Activated naive CD4-positive, alpha-beta T cell treated with anti-CD3 and anti-CD28 coated beads for 36 hours (primary cell): ENCODE measurements at regions not wholly inside any gene's neighbourhood (a gene's known extent, or its start where the extent isn't known, plus 50 kb on each side); places are given as distances from the start of the nearest gene placed in this dataset.
"Not testable (repeated sequence)": the region's sequence is repeated elsewhere in the genome, so short reads cannot be mapped to it uniquely, and the experiment has no call there.

ENCODE experiments used
- CTCF ChIA-PET: fragments of 350-600 bp; sonication (Branson Sonifier 250); formaldehyde crosslinking; loops from one replicate; lab custom pipeline; 2021; ENCODE audit warnings: antibody characterized with exemption; lab: Charles Lee
- DNase-seq: peaks from one replicate; pipeline ENCODE4 v3.0.0-alpha.2; 2020
- H3K27ac Mint-ChIP-seq: one replicate; pipeline ENCODE4 v1.8.0; 2021; ENCODE audit warnings: mild to moderate bottlenecking, mixed read lengths
- H3K27me3 Mint-ChIP-seq: one replicate; pipeline ENCODE4 v1.8.0; 2021; ENCODE audit warnings: low read depth, mixed read lengths
- H3K36me3 Mint-ChIP-seq: one replicate; pipeline ENCODE4 v1.8.0; 2021; ENCODE audit warnings: low read depth, mixed read lengths
- H3K4me1 Mint-ChIP-seq: one replicate; pipeline ENCODE4 v1.8.0; 2021; ENCODE audit warnings: low read depth, mixed read lengths
- H3K4me3 Mint-ChIP-seq: one replicate; pipeline ENCODE4 v1.8.0; 2021; ENCODE audit warnings: mild to moderate bottlenecking, moderate library complexity, mixed read lengths
- H3K9me3 Mint-ChIP-seq: one replicate; pipeline ENCODE4 v1.8.0; 2021; ENCODE audit warnings: mixed read lengths
- intact Hi-C: fragments of 100-400 bp; cut with micrococcal nuclease; formaldehyde crosslinking; loops from one replicate; pipeline ENCODE4 v1.15.1; 2023

DNA sequence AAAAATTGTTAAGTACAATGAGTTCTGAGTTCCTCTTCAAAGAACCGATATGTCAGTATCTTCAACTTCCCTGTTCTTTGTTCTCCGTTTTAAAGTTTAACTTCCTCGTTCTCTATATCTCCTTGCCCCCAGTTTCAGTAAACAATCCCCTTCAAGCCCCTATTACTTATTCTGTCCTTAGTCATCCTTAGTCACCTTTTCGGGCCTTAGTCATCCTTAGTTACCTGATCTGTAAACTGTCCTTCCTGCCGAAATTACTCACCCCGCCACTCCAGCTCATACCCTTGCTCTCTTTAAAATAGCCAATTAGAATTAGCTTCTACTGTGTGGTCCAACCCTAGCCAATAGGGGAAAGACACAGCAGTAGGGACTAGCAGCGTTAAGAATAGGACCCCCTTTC lies 1165.6 kb downstream of the NSUN3 start:
- H3K4me3 Mint-ChIP-seq = no peak overlapping the region
- no peak for DNase-seq
- CTCF ChIA-PET = no interaction called here
- H3K4me1 Mint-ChIP-seq = no peaks in the 10 kb centered on the region
- intact Hi-C loops = no loop called here
- no peaks in the 10 kb centered on the region for H3K36me3 Mint-ChIP-seq
- no peak overlapping the region for H3K27ac Mint-ChIP-seq
- H3K9me3 Mint-ChIP-seq = peaks cover 9% of the 10 kb centered on the region
- H3K27me3 Mint-ChIP-seq = no peaks in the 10 kb centered on the region

DNA sequence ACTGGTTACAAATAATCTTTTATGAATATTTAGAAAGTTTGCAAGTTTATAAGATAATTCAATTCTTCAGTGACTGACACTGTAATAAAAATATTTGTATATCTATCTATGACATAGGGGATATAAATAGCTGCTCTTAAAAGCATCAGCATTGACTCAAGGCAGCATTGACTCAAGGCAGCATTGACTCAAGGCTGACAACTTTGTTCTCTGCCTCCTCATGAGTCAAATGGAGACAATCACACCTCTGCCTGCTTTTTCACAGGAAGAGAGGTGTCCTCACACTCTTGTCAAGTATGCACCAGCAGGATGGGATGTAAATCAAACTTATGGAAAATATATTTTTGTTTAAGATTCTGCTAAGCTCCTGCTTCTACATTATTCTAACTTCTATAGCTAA lies 1173.1 kb downstream of the NSUN3 start:
- intact Hi-C loops = no loop called here
- Mint-ChIP-seq H3K4me3 (no peak overlapping the region), H3K27ac (no peak overlapping the region), H3K4me1 (no peaks in the 10 kb centered on the region), H3K27me3 (no peaks in the 10 kb centered on the region), H3K36me3 (no peaks in the 10 kb centered on the region), H3K9me3 (peaks cover 1% of the 10 kb centered on the region)
- no peak for DNase-seq
- CTCF ChIA-PET = no interaction called here

DNA sequence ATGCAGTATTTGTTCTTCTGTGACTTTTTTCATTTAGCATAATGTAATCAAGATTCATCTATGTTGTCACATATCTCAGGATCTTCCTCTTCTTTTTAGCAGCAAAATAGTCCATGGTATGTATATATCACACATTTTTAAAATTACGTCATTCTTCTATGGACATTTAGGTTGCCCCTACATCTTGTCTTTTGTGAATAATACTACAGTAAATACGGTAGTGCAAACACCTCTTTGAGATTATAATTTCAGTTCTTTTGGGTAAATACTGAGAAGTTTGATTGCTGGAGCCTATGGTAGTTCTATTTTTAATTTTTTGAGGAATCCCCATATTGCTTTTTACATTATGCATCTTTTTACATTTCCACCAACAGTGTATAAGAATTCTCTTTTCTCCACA lies 1174.9 kb downstream of the NSUN3 start:
- Mint-ChIP-seq H3K36me3 (no peaks in the 10 kb centered on the region), H3K4me3 (no peak overlapping the region), H3K9me3 (peaks cover 1% of the 10 kb centered on the region), H3K4me1 (no peaks in the 10 kb centered on the region), H3K27ac (no peak overlapping the region), H3K27me3 (no peaks in the 10 kb centered on the region)
- intact Hi-C loops = no loop called here
- CTCF ChIA-PET = no interaction called here
- no peak for DNase-seq

DNA sequence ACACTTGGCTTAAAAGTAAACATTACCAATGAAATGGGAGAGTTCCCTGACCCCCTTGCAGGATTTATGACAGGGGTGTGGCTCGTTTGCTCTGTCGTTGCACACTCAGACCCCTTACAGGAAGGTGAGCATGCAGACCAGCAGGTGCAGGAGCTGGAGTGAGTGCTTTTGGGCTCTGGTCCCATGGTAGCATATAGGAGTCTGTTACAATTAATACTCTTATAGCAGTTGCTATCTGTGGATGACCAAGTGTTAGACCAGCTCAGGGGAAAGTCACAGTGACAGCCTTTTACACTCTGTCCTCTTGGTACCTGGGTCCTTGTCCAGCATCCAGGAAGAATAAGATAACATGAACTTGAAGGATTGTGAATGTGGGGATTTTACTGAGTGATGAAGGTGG lies 1177.5 kb downstream of the NSUN3 start:
- Mint-ChIP-seq H3K9me3 (peaks cover 1% of the 10 kb centered on the region), H3K4me1 (no peaks in the 10 kb centered on the region), H3K27me3 (no peaks in the 10 kb centered on the region), H3K27ac (no peak overlapping the region), H3K4me3 (no peak overlapping the region), H3K36me3 (no peaks in the 10 kb centered on the region)
- intact Hi-C loops = no loop called here
- DNase-seq = no peak
- CTCF ChIA-PET = no interaction called here

DNA sequence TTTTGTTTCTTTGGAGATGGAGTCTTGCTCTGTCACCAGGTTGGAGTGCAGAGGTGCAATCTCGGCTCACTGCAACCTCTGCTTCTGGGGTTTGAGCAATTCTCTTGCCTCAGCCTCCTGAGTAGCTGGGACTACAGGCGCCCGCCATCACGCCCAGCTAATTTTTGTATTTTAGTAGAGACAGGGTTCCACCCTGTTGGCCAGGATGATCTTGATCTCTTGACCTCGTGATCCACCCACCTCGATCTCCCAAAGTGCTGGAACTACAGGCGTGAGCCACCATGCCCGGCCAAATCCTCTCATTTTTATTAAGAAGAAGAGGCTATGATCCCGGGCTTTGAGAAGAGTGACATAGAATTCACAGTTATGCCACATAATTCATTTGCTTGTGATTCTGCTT lies 1178.4 kb downstream of the NSUN3 start:
- H3K36me3 Mint-ChIP-seq, H3K9me3 Mint-ChIP-seq, H3K27ac Mint-ChIP-seq, H3K4me1 Mint-ChIP-seq, intact Hi-C loops, H3K27me3 Mint-ChIP-seq, CTCF ChIA-PET, H3K4me3 Mint-ChIP-seq, DNase-seq: not testable (repeated sequence)

DNA sequence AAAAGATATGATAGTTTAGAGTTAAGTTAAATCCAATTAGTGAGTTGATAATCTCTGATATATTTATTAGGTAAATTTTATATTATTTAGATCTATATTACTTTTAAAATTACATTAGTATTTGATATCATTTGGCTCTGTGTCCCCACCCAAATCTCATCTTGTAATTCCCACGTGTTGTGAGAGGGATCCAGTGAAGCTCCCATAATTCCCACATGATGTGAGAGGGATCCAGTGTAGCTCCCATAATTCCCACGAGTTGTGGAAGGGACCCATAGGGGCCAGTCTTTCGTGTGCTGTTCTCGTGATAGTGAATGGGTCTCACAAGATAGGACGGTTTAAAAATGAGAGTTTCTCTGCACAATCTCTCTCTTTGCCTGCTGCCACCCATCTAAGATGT lies 1183.6 kb downstream of the NSUN3 start:
- DNase-seq = no peak
- CTCF ChIA-PET = no interaction called here
- Mint-ChIP-seq H3K4me3 (no peak overlapping the region), H3K27ac (no peak overlapping the region), H3K4me1 (no peaks in the 10 kb centered on the region), H3K27me3 (no peaks in the 10 kb centered on the region), H3K36me3 (no peaks in the 10 kb centered on the region), H3K9me3 (peaks cover 6% of the 10 kb centered on the region)
- intact Hi-C loops = no loop called here

DNA sequence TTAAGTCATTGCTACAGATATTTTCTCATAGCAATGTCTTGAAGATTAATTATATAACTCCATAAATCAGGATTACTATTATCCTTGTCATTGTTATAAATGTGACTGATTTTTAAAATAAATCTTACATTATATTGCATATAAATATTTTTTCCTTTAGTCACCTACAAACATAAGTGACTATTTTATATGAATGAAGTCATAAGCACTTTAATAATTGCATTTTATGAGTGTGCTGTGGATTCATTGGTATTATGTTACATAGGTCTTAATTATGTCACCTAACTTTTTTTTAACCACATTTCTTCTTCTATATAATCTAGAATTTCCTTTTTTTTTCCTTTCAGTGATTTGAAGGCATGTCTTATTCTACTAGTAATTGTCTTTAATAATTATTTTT lies 1191.2 kb downstream of the NSUN3 start:
- no peak overlapping the region for H3K27ac Mint-ChIP-seq
- no peak overlapping the region for H3K4me3 Mint-ChIP-seq
- no peak for DNase-seq
- no peaks in the 10 kb centered on the region for H3K4me1 Mint-ChIP-seq
- no peaks in the 10 kb centered on the region for H3K36me3 Mint-ChIP-seq
- H3K9me3 Mint-ChIP-seq = peaks cover 3% of the 10 kb centered on the region
- intact Hi-C loops = no loop called here
- no peaks in the 10 kb centered on the region for H3K27me3 Mint-ChIP-seq
- CTCF ChIA-PET = no interaction called here

DNA sequence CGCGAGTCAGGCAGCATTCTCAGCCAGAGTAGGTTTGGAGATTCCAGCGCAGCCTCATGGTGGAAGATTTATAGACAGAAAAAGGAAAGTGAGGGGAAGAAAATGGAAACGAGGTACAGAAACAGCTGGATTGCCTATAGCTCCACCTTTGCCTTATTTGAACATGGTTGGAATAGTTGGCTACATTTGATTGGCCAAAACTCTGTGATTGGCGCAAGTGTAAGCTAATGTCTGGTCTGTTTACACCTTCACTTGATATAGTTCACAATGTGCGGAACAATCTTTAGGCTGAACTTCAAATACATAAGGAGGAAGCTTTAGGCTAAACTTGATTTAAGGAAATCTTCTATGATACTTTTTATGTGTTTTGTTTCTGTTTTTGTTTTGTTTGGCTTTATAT lies 1191.9 kb downstream of the NSUN3 start:
- Mint-ChIP-seq H3K27me3 (no peaks in the 10 kb centered on the region), H3K36me3 (no peaks in the 10 kb centered on the region), H3K9me3 (peaks cover 3% of the 10 kb centered on the region), H3K4me1 (no peaks in the 10 kb centered on the region), H3K27ac (no peak overlapping the region), H3K4me3 (no peak overlapping the region)
- CTCF ChIA-PET = no interaction called here
- intact Hi-C loops = no loop called here
- DNase-seq = no peak

DNA sequence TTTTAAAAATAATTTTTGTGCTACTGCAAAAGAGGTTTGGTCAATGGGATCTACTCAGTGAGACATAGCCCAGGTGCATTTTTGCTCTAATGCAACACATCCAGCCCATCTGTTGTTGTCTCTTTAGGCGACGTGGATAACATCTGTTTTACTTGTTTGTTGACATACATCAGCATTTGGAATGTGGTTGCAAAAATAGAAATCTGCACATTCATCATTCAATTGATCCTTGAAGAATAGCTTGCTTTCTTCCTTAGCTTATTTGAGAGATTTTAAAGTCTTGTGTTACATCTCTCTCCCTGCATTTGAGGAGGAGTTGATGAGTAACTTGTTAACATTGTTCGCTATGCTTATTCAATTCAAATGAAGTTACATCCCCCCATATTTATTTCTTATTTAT lies 1202.3 kb downstream of the NSUN3 start:
- no peak for DNase-seq
- intact Hi-C loops = no loop called here
- H3K27ac Mint-ChIP-seq = no peak overlapping the region
- H3K9me3 Mint-ChIP-seq = peaks cover 2% of the 10 kb centered on the region
- H3K4me3 Mint-ChIP-seq = no peak overlapping the region
- CTCF ChIA-PET = interaction anchor here (0.6 kb wide), 1 partner anchor 1017 kb away, joined by 3 read pairs; no protein-coding TSS in a partner anchor
- no peaks in the 10 kb centered on the region for H3K36me3 Mint-ChIP-seq
- H3K27me3 Mint-ChIP-seq = no peaks in the 10 kb centered on the region
- no peaks in the 10 kb centered on the region for H3K4me1 Mint-ChIP-seq

DNA sequence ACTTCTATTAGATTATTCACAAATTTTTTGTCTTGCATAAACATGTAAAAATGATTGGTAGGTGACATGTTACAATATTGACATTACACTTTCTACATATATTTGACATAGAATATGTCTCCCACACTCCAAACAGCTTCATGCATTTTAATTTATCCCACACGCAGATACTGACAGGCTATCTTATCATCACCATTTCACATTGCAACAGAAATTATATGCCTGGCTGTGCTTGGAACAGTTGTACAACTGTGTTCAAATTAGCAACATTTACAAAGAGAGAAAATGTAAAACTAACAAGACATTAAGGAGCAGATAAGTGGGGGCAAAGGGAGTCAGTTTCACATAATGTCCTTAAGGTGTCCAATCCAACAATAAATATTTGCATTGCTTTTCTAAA lies 1208.5 kb downstream of the NSUN3 start:
- H3K4me3 Mint-ChIP-seq = no peak overlapping the region
- no peaks in the 10 kb centered on the region for H3K9me3 Mint-ChIP-seq
- H3K4me1 Mint-ChIP-seq = no peaks in the 10 kb centered on the region
- H3K36me3 Mint-ChIP-seq = no peaks in the 10 kb centered on the region
- CTCF ChIA-PET = no interaction called here
- no peaks in the 10 kb centered on the region for H3K27me3 Mint-ChIP-seq
- H3K27ac Mint-ChIP-seq = no peak overlapping the region
- DNase-seq = no peak
- intact Hi-C loops = no loop called here

DNA sequence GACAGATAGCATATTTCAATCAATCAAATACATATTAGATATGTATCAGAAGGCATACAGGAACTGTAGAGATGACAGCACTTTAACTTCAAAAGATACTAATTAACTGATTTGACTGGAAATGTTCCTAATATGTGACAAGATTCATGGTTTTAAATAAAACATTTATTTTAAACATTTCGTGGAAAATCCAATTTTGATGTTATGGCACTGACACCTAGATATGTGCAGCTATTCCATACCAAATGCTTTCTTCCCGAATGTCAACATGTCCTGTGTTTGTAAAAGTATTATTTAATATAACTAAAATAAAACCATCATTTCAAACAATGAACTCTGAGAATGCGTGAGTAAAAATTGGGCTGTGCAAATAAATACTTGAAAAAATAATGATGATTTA lies 1209.3 kb downstream of the NSUN3 start:
- H3K27me3 Mint-ChIP-seq = no peaks in the 10 kb centered on the region
- H3K4me3 Mint-ChIP-seq = no peak overlapping the region
- no peak overlapping the region for H3K27ac Mint-ChIP-seq
- no peaks in the 10 kb centered on the region for H3K4me1 Mint-ChIP-seq
- intact Hi-C loops = no loop called here
- no peak for DNase-seq
- no peaks in the 10 kb centered on the region for H3K9me3 Mint-ChIP-seq
- no peaks in the 10 kb centered on the region for H3K36me3 Mint-ChIP-seq
- CTCF ChIA-PET = no interaction called here

DNA sequence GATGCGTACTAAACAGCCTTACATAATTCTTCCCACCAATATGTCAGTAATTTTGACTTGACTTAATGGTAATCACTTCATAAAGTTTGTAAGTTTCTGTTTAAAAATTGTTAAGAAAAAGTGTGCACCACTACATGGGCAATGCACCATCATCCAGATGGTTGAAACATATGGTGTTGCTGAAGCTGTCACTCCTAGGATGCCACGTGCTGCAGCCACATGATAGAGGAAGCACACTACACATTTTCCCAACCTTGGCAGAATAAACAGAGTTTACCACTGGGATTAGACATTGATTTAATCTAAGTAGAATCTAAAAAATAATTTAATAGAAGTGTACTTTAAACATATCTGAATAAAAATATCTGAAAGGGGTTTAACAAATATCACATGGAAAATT lies 1209.9 kb downstream of the NSUN3 start:
- H3K4me1 Mint-ChIP-seq = no peaks in the 10 kb centered on the region
- H3K27me3 Mint-ChIP-seq = no peaks in the 10 kb centered on the region
- no peaks in the 10 kb centered on the region for H3K36me3 Mint-ChIP-seq
- CTCF ChIA-PET = no interaction called here
- DNase-seq = no peak
- H3K4me3 Mint-ChIP-seq = no peak overlapping the region
- no peaks in the 10 kb centered on the region for H3K9me3 Mint-ChIP-seq
- intact Hi-C loops = no loop called here
- no peak overlapping the region for H3K27ac Mint-ChIP-seq

DNA sequence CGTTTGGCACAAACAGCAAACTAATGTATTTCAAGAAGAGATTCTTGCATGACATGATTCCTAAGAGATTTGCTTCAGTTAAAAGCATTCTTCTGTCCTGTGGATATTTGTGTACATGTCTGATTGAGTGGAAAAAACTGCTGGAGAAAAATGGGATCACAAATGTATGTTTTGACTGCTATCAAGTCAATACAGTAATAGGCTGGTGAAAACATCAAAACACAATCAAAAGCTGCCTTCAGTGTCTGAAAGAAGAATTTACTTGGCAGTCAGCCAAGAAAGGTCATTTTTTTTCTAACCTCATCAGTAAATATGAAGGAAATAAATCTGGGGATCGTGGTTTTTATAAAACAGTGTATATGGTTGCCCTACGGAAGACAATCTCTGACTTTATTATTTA lies 1214.8 kb downstream of the NSUN3 start:
- Mint-ChIP-seq H3K9me3 (no peaks in the 10 kb centered on the region), H3K4me1 (no peaks in the 10 kb centered on the region), H3K27ac (no peak overlapping the region), H3K4me3 (no peak overlapping the region), H3K36me3 (no peaks in the 10 kb centered on the region), H3K27me3 (no peaks in the 10 kb centered on the region)
- intact Hi-C loops = no loop called here
- CTCF ChIA-PET = no interaction called here
- no peak for DNase-seq

DNA sequence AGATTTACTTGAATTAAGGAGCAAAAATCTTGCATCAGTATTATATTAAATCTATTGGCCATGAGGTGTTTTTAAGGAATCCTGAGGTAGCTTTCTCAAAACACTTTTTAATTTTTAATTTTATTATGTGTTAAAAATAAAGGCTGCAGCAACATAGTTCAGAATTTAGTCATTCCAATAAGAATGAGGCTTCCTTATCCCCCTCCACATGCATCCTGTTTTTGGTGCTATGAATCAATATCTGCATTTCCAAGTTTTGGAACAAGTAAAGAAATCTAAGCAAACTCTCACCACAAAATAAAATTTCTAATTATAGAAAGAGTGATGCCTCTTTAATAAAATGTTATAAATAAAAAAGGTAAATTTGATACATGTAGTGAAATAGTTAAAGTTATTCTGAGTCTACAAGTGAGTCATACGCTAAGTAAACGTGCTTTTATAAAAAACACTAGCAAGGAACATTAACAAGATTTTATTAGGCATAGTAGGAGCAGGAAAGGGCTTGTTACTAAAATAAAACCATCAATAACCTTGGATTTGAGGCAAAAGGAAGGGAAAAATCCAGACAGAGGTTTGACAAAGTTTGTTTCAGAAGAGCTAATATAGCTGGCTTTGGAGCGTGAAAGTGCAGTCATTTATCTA lies 1218.0 kb downstream of the NSUN3 start:
- intact Hi-C loops = no loop called here
- Mint-ChIP-seq H3K9me3 (no peaks in the 10 kb centered on the region), H3K36me3 (no peaks in the 10 kb centered on the region), H3K4me1 (no peaks in the 10 kb centered on the region), H3K4me3 (no peak overlapping the region), H3K27me3 (no peaks in the 10 kb centered on the region), H3K27ac (no peak overlapping the region)
- CTCF ChIA-PET = no interaction called here
- no peak for DNase-seq
